Ovary (tissue), 3 donors: ENCODE measurements at regions not wholly inside any gene's neighbourhood (a gene's known extent, or its start where the extent isn't known, plus 50 kb on each side); places are given as distances from the start of the nearest gene placed in this dataset.

ENCODE experiments used
- EP300 ChIP-seq: sonication (generic); formaldehyde crosslinking; IDR thresholded peaks from one replicate; pipeline ENCODE4 v1.6.1; 2017; ENCODE audit warnings: antibody characterized with exemption
- POLR2A ChIP-seq: fragments of 450-650 bp; IDR thresholded peaks from one replicate; pipeline ENCODE4 v1.6.1; 2017; ENCODE audit warnings: antibody characterized with exemption, mild to moderate bottlenecking, moderate library complexity
- TF ChIP-seq, protein P1 (sequence below), 3 donors: fragments of 450-650 bp in 2 of 3; fragments of 200-600 bp in 1 of 3; IDR thresholded peaks; one replicate each; pipeline versions ENCODE4 v1.5.1 to v1.8.0; 2016 to 2022; ENCODE audit warnings: antibody characterized with exemption in 3 of 3, mild to moderate bottlenecking in 1 of 3
- donor health status: DM: no; HTN: no; CAD: no.

DNA sequence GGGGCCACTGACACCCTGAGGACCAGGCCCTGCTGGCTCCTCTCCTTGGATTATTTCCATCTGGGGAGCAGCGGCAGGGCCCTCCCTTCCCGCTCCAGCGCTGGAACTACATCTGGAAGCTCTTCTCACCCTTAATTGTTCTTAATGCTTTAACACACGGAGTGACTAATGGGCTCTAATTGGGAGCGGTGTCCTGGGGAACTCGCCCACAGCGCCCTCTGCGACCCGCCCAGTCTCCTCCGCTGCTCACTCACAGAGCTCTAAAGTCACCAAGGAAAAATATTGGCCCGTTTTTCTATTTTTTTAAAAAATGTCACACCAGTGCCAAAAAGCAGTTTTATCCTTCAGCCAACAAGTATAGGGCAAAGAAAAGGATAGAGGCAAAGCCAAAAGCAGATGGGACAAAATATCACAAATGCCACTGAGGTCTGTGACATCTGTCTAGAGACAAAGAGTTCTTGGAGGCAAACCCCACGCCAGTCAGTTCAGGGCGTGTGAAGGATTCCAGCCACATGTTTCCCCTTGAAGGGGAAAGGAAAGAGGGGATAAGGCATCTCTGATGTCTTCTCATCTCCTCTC, 134.7 kb downstream of the RBFOX3 start:
- TF ChIP-seq, protein P1, sequence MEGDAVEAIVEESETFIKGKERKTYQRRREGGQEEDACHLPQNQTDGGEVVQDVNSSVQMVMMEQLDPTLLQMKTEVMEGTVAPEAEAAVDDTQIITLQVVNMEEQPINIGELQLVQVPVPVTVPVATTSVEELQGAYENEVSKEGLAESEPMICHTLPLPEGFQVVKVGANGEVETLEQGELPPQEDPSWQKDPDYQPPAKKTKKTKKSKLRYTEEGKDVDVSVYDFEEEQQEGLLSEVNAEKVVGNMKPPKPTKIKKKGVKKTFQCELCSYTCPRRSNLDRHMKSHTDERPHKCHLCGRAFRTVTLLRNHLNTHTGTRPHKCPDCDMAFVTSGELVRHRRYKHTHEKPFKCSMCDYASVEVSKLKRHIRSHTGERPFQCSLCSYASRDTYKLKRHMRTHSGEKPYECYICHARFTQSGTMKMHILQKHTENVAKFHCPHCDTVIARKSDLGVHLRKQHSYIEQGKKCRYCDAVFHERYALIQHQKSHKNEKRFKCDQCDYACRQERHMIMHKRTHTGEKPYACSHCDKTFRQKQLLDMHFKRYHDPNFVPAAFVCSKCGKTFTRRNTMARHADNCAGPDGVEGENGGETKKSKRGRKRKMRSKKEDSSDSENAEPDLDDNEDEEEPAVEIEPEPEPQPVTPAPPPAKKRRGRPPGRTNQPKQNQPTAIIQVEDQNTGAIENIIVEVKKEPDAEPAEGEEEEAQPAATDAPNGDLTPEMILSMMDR (IDR thresholded peaks at IDR 0.05), result no peak
- TF ChIP-seq EP300 (no peak), POLR2A (no peak)
